ENCODE measurements at regions not wholly inside any gene's neighbourhood (a gene's known extent, or its start where the extent isn't known, plus 50 kb on each side); places are given as distances from the start of the nearest gene placed in this dataset.

- DNase-seq = no peak
Observed at GRCh38 chr1:5312862-5313261, 658.5 kb downstream of the AJAP1 start.

DNA sequence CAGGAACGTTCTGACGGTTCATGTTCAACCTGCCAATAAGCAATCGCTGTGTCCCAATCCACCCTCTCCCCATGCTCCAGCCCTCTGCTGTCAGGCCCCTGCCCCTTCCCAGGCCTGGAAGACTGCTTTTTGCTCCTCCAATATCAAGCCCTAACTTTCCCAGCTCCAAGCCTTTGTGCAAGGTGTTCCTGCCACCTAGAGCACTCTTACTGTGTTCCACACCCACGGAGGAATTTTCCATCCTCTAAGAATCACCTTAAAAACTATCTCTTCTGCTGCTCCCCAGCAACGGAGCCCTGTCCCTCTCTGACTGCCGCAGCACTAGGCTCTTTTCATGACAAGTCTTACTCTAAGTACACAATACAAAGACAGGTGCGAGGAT is 657.9 kb downstream of the AJAP1 start:
- no peak for DNase-seq

DNA sequence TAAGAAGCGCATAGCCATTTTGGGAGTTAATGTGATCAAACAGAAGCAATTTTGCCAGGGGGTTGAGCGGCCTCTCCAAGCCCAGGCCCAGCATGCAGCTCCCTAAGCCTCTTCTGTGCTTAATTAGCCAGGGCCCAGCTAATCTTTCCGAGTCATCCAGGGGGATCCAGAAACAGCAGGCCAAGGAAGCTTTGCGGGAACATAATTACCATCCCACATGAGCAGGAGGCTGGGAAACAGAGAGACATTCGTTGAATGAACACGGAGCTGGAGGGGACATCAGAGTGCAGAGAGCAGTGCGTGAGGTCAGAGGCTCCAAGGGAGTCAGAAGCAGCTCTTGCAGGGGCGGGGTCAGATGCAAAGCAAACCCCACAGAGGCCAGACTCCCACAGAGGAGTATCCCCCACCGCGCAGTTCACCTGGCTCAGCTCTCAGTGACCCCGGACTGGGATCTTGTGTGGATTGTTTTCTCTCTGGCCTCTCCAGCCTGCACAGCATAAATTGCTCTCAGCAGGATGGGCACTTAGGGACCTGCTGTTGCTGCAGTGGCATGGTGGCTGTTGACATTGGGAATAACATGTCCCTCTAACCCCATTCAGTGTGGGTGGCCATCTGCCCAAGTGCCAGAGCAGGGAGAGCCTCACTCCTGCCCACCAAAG is 657.4 kb downstream of the AJAP1 start:
- peak; percentile 72 for DNase-seq

- no peak for DNase-seq
Observed at GRCh38 chr1:5311147-5311546, 656.7 kb downstream of the AJAP1 start.

DNA sequence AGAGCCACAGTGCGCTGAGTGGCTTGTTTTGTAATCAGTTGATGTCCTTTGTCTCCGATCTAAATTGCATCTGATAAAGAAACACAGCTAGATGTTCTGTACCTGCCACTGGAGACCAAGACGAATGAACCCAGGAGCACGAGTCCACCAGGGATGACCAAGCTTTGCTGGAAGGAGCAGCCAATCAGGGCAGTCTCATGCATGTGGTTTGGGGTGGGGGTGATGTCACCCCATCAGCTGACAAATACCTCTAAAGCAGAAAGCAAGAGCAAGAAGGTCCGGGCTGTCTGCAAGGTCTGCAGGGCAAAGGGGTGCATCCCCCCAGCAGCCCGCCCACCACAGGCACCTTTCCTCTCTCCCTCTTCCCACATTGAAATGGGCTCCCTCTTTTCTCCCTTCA is 653.8 kb downstream of the AJAP1 start:
- DNase-seq = no peak

DNA sequence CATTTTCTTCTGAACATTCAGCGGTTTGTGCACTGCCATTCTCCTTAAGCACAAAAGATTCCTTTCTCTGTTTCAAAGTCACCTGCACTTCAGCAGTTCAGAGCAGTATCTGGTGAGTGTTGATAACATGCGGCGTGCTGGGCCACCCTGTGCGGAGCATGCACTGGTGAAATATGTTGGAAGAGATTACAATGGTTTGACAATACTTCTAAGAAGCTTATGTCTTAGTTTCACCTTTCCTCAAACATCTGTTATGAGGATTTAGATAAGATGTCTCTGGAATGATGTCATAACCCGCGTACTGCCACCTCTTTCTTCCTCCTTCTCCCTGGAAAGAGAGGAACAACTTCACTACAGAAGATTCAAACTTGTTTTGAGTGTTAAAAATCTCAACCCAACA is 650.3 kb downstream of the AJAP1 start:
- DNase-seq = no peak

DNA sequence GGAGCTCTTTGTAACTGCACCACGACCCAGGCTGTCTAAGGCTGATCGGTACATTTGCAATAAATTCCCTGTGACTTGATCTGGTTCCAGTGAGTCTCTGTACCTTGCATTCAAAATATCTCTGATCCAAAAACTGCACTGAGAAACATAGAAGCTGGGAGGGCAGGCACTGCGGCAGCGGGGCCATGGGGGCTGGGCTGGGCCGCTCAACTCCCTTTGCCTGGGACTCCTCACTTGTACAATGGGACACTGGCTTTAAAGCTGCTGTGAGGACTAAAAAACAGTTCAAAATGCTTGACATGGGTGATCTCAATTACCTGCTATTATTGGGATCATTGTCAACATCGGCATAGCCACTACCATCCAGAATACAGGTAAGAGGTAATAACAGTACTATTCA is 644.0 kb downstream of the AJAP1 start:
- no peak for DNase-seq

- no peak for DNase-seq
Observed at GRCh38 chr1:5297886-5298239, 643.5 kb downstream of the AJAP1 start.

- DNase-seq = peak; percentile 64
Observed at GRCh38 chr1:5297180-5297885, 642.9 kb downstream of the AJAP1 start.

- DNase-seq = no peak
Observed at GRCh38 chr1:5296557-5297179, 642.3 kb downstream of the AJAP1 start.

GRCh38 chr1:5296095-5296494 is 641.7 kb downstream of the AJAP1 start:
- no peak for DNase-seq

GRCh38 chr1:5291889-5292288 is 637.5 kb downstream of the AJAP1 start:
- DNase-seq = no peak

DNA sequence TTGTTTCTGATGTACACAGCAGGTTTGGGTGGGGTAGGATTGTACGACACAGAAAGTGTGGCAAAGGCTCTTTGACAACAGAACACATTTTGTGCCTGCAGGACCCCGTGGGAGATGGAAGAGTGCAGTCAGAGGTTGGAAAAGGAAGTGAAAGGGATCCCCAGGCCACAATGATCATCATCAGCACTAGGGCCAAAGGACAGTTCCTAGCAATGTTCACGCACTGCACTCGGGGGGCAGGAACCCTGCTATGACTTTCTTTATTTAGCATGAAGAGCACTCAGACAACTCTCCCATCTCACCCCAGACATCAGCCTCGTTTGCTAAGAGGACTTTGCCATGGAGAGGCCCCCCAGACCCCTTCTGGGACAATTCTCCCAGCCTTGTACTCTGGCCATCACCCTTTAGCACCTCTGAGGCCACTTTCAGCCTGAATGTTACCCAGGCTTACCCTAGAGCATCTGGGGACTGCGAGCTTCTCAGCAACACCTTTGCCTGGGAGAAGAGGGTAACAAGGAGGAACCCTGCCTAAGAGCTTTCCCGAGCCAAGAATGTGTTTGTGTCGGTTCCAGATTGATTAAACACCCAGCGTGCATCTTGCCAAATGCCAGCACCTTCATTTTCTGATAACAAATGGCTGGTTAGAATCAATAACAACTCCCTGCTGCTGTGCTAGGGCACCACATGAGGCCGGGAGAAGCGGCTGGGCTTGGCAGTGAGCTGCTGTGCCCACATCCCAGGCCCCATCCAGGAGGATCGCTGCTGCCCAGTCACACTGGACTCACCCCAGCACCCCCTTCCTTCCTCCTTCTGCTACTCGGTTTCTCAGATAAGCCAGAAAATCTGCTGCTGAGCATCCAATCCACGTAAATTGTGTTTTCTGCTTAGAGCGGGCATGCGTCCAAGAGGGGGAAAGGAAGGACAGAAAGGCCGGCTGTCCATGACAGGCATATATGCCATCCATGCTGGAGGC is 633.1 kb downstream of the AJAP1 start:
- DNase-seq = no peak

- DNase-seq = no peak
Observed at GRCh38 chr1:5286244-5286643, 631.8 kb downstream of the AJAP1 start.

DNA sequence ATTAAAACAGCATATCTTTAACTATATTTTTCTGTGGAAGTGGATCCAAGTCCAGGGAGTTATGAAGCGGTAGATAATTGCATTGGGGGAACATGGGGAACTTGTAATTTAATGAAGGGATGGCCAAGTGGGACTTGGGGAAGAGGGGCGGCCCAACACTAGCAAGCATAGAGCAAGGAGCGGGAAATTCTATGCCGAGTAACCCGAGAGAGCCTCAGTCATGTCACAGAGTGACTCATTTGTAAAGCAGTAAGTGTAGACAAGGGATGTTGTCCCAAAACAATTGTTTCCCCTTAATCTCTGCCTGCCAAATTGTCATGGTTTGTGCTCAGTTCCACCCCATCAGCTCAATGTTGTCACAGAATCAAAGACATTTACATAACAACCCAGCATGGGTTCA is 620.1 kb downstream of the AJAP1 start:
- DNase-seq = no peak

DNA sequence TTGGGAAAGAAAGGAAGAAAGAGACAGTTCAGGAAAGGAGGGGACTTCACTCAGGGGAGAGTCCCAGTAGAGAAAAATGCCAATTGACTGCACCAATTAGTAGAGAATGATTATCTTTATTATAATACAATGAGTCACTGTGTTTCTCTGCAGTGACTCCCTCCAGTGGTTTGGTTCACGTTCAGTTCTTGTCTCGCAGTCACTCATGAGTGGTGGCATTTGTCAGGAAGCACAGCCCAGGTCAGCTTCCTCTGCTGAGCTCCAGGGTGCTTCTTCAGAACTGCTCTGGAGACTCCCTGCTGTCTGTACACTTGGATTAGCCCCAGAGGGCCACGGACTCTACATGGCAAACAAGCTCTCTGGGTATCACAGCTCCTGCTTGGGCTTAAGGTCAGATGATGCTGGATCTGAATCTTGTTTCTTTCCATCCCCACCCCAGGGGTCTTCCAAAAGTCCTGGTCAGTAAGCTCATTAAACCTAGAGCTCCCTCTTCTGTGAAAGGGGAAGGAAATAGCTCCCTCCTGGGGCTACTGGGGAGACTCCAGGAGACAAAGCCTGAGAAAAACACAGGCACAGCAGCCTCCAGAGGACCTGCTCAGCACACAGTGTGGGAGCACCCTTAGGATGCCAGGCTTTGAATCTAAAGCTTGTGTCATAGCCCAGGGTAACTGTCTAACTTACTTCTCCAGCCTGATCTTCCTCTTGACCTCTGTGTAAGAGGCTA is 619.0 kb downstream of the AJAP1 start:
- no peak for DNase-seq

DNA sequence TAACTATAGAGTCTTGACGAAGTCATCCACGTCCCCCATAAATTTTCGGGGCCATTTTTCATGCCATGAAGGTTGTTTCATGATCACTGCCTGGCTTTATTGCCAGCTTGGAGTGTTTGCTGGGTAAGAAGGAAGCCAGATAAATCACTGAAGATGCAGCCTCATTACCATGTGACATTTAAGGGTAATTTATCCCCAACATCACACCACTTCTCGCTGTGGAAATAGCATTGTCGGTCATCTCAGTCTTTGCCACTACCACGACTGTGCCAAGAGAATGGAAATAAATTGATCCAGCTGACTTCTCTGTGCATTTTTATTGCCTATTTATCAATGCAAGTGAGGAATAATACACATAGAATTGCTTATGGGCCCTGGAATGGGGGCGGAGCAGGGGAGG is 617.9 kb downstream of the AJAP1 start:
- no peak for DNase-seq

- DNase-seq = no peak
Observed at GRCh38 chr1:5271264-5271663, 616.9 kb downstream of the AJAP1 start.

GRCh38 chr1:5269901-5270300 is 615.5 kb downstream of the AJAP1 start:
- DNase-seq = no peak

DNA sequence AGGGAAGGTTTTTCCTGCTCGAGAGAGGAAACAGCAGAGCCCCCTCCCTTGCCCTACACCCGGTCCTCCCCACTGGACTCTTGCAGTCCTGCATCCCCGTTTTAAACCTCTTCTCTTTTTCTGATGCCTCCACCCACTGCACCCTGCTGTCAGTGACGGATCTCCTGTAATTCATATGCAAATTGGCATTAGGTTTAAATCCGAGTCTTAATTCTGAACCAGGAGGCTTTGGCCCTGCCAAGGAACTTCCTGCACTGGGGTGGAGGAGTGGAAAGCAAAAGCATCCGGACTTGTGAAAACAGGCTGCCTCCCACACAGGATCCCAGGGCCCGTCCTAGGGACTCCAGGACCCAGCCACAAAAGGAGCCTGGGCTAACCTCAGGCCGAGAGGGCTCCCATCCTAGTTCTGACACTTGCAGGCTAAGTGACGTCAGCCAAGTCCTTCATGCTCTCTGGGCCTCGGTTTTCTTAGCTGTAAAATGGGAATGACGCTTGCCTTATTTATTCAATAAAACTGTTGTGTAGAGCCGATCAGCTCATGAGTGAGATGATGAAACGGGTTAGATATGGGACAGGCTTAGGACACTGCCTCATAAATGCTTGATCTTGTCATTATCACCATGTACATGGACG is 613.3 kb downstream of the AJAP1 start:
- DNase-seq = no peak

DNA sequence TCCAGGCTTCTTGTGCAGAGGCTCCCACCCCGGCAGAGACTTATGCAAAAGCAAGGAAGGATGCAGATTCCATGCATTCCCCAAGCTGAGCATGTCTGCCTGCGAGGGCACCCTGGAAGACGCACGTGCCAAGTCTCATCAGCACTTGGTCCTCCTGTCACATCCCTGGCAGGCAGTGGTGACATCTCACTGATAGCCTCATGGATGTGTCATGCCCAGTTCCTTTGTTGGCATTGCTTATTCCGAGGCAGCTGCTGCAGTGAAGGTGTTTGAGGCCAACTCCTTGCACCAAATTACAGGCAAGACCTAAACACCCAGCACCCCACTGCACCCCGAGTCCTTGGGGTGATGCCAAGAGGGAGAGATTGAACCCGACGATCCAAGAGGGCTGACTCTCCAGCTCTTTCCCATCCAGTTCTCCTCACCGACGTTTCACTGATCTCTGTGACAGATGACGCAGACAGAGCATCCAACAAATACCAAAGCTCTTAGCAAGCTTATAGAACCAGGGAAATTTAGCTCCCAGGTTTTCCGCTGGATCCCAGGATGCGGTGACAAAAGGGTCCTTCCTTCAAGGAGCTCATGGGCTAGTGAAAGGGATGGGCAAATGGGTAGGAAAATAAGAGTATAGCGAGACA is 611.1 kb downstream of the AJAP1 start:
- no peak for DNase-seq

- DNase-seq = no peak
Observed at GRCh38 chr1:5264476-5264875, 610.1 kb downstream of the AJAP1 start.
